WTC11 (cell line): ENCODE measurements at regions not wholly inside any gene's neighbourhood (a gene's known extent, or its start where the extent isn't known, plus 50 kb on each side); places are given as distances from the start of the nearest gene placed in this dataset.

Experiments used
- ATAC-seq: fragments of 200-7000 bp; cut with Tn5 transposase; 2 replicates; pipeline ENCODE4 v1.10.0; 2021; ENCODE audit warnings: mild to moderate bottlenecking, moderate library complexity
- CTCF ChIA-PET: fragments of 300-600 bp; sonication (Branson Sonifier 250); formaldehyde crosslinking; loops from one replicate; lab custom pipeline; 2021; ENCODE audit warnings: antibody characterized with exemption; lab: Charles Lee
- POLR2A ChIA-PET: fragments of 350-600 bp; sonication (Branson Sonifier 250); formaldehyde crosslinking; loops from one replicate; lab custom pipeline; 2021; ENCODE audit warnings: antibody characterized with exemption; lab: Charles Lee
- DNase-seq: peaks from one replicate; pipeline ENCODE4 v3.0.0; 2021; ENCODE audit warnings: low spot score
- H3K27ac Mint-ChIP-seq: 2 replicates; pipeline ENCODE4 v1.8.0; 2021; ENCODE audit warnings: mixed read lengths
- H3K27me3 Mint-ChIP-seq: 2 replicates; pipeline ENCODE4 v1.8.0; 2021; ENCODE audit warnings: low read depth, mild to moderate bottlenecking, moderate library complexity, mixed read lengths
- H3K36me3 Mint-ChIP-seq: 2 replicates; pipeline ENCODE4 v1.8.0; 2021; ENCODE audit warnings: mixed read lengths
- H3K4me1 Mint-ChIP-seq: 2 replicates; pipeline ENCODE4 v1.8.0; 2022; ENCODE audit warnings: mixed read lengths
- H3K4me3 Mint-ChIP-seq: 2 replicates; pipeline ENCODE4 v1.8.0; 2021; ENCODE audit warnings: mild to moderate bottlenecking, moderate library complexity, mixed read lengths
- H3K9me3 Mint-ChIP-seq: 2 replicates; pipeline ENCODE4 v1.8.0; 2021; ENCODE audit warnings: mixed read lengths
- ATF3 ChIP-seq: sonication (generic); formaldehyde crosslinking; conservative IDR thresholded peaks from 2 replicates; pipeline ENCODE4 v1.8.1; 2022; ENCODE audit warnings: mild to moderate bottlenecking, missing genetic modification reagents
- CREB1 ChIP-seq: sonication (generic); formaldehyde crosslinking; IDR thresholded peaks from 2 replicates; pipeline ENCODE4 v1.8.0; 2023; ENCODE audit warnings: mild to moderate bottlenecking, missing genetic modification reagents
- CTCF ChIP-seq: fragments of 200-600 bp; IDR thresholded peaks from 2 replicates; pipeline ENCODE4 v1.8.0; 2022; ENCODE audit warnings: antibody characterized with exemption
- E2F1 ChIP-seq: sonication (generic); formaldehyde crosslinking; IDR thresholded peaks from 2 replicates; pipeline ENCODE4 v1.8.0; 2022; ENCODE audit warnings: mild to moderate bottlenecking, missing genetic modification reagents
- E2F4 ChIP-seq: sonication (generic); formaldehyde crosslinking; IDR thresholded peaks from 2 replicates; pipeline ENCODE4 v1.8.1; 2022; ENCODE audit warnings: low read depth, mild to moderate bottlenecking, moderate library complexity, missing genetic modification reagents, borderline replicate concordance
- ELF4 ChIP-seq: sonication (generic); formaldehyde crosslinking; IDR thresholded peaks from 2 replicates; pipeline ENCODE4 v1.8.1; 2022; ENCODE audit warnings: low read depth, mild to moderate bottlenecking, moderate library complexity, missing genetic modification reagents
- ERG ChIP-seq: fragments of 250-450 bp; sonication (Bioruptor Pico); IDR thresholded peaks from 2 replicates; pipeline ENCODE4 v1.8.0; 2021; ENCODE audit warnings: mild to moderate bottlenecking
- ESRRA ChIP-seq: sonication (generic); formaldehyde crosslinking; IDR thresholded peaks from 2 replicates; pipeline ENCODE4 v1.8.1; 2022; ENCODE audit warnings: mild to moderate bottlenecking, missing genetic modification reagents, borderline replicate concordance
- GRHL2 ChIP-seq: fragments of 250-450 bp; sonication (Bioruptor Pico); IDR thresholded peaks from 2 replicates; pipeline ENCODE4 v1.8.0; 2022; ENCODE audit warnings: mild to moderate bottlenecking, moderate library complexity; ENCODE audit not compliant: insufficient replicate concordance, severe bottlenecking
- HMGXB4 ChIP-seq: sonication (generic); formaldehyde crosslinking; IDR thresholded peaks from 2 replicates; pipeline ENCODE4 v1.8.1; 2023; ENCODE audit warnings: mild to moderate bottlenecking, moderate library complexity, missing genetic modification reagents
- JAZF1 ChIP-seq: fragments of 250-450 bp; sonication (Bioruptor Pico); IDR thresholded peaks from 2 replicates; pipeline ENCODE4 v1.9.0; 2021; ENCODE audit warnings: moderate library complexity, mild to moderate bottlenecking, inconsistent platforms
- KAT7 ChIP-seq: sonication (generic); formaldehyde crosslinking; IDR thresholded peaks from 2 replicates; pipeline ENCODE4 v1.8.1; 2023; ENCODE audit warnings: missing genetic modification reagents, mild to moderate bottlenecking, borderline replicate concordance
- MAX ChIP-seq: sonication (generic); formaldehyde crosslinking; IDR thresholded peaks from 2 replicates; pipeline ENCODE4 v1.8.0; 2022; ENCODE audit warnings: mild to moderate bottlenecking, missing genetic modification reagents
- MXD4 ChIP-seq: fragments of 250-450 bp; sonication (Bioruptor Pico); IDR thresholded peaks from 2 replicates; pipeline ENCODE4 v1.8.0; 2021; ENCODE audit warnings: mild to moderate bottlenecking, moderate library complexity, borderline replicate concordance
- MYBL2 ChIP-seq: sonication (generic); formaldehyde crosslinking; IDR thresholded peaks from 2 replicates; pipeline ENCODE4 v1.8.1; 2023; ENCODE audit warnings: mild to moderate bottlenecking, moderate library complexity, missing genetic modification reagents
- SMAD3 ChIP-seq: sonication (generic); formaldehyde crosslinking; IDR thresholded peaks from 2 replicates; pipeline ENCODE4 v1.8.0; 2022; ENCODE audit warnings: missing genetic modification reagents, mild to moderate bottlenecking, borderline replicate concordance
- USF1 ChIP-seq: sonication (generic); formaldehyde crosslinking; IDR thresholded peaks from 2 replicates; pipeline ENCODE4 v1.8.0; 2022; ENCODE audit warnings: mild to moderate bottlenecking, missing genetic modification reagents
- USF2 ChIP-seq: sonication (generic); formaldehyde crosslinking; IDR thresholded peaks from 2 replicates; pipeline ENCODE4 v1.8.1; 2023; ENCODE audit warnings: mild to moderate bottlenecking, missing genetic modification reagents, moderate library complexity
- ZBTB21 ChIP-seq: sonication (generic); formaldehyde crosslinking; IDR thresholded peaks from 2 replicates; pipeline ENCODE4 v1.8.1; 2023; ENCODE audit warnings: mild to moderate bottlenecking, missing genetic modification reagents, borderline replicate concordance
- ZMAT4 ChIP-seq: fragments of 250-450 bp; sonication (Bioruptor Pico); IDR thresholded peaks from 2 replicates; pipeline ENCODE4 v1.9.0; 2021; ENCODE audit warnings: mild to moderate bottlenecking
- ZNF232 ChIP-seq: sonication (generic); formaldehyde crosslinking; IDR thresholded peaks from 2 replicates; pipeline ENCODE4 v1.8.0; 2022; ENCODE audit warnings: mild to moderate bottlenecking, missing genetic modification reagents
- ZNF263 ChIP-seq: sonication (generic); formaldehyde crosslinking; IDR thresholded peaks from 2 replicates; pipeline ENCODE4 v1.8.1; 2022; ENCODE audit warnings: low read depth, mild to moderate bottlenecking, moderate library complexity, missing genetic modification reagents
- ZNF396 ChIP-seq: fragments of 250-450 bp; sonication (Bioruptor Pico); IDR thresholded peaks from 2 replicates; pipeline ENCODE4 v1.8.0; 2021; ENCODE audit warnings: mild to moderate bottlenecking, moderate library complexity, borderline replicate concordance
- ZNF671 ChIP-seq: fragments of 250-450 bp; sonication (Bioruptor Pico); IDR thresholded peaks from 2 replicates; pipeline ENCODE4 v1.8.0; 2021; ENCODE audit warnings: mild to moderate bottlenecking

- ChIA-PET POLR2A (no interaction called here), CTCF (no interaction called here)
- Mint-ChIP-seq H3K4me1 (no peaks in the 10 kb centered on the region), H3K4me3 (no peak overlapping the region), H3K9me3 (peaks cover 5% of the 10 kb centered on the region), H3K27ac (no peak overlapping the region), H3K27me3 (no peaks in the 10 kb centered on the region), H3K36me3 (no peaks in the 10 kb centered on the region)
- TF ChIP-seq ZNF263 (CRISPR knock-in tag): no peak
- no peak for TF ChIP-seq ESRRA
- no peak for TF ChIP-seq MAX (CRISPR knock-in tag)
- TF ChIP-seq ZNF396: no peak
- no peak for TF ChIP-seq ZBTB21 (CRISPR knock-in tag)
- TF ChIP-seq ELF4 (CRISPR knock-in tag): no peak
- no peak for TF ChIP-seq ZNF232 (CRISPR knock-in tag)
- TF ChIP-seq ZMAT4: no peak
- TF ChIP-seq CTCF: no peak
- TF ChIP-seq KAT7: no peak
- no peak for TF ChIP-seq E2F1 (CRISPR knock-in tag)
- TF ChIP-seq MXD4 (CRISPR knock-in tag): no peak
- no peak for TF ChIP-seq SMAD3 (CRISPR knock-in tag)
- TF ChIP-seq HMGXB4 (CRISPR knock-in tag): no peak
- TF ChIP-seq JAZF1 (CRISPR knock-in tag): no peak
- no peak for TF ChIP-seq MYBL2 (CRISPR knock-in tag)
- no peak for TF ChIP-seq USF1 (CRISPR knock-in tag)
- ATAC-seq: no peak
- no peak for DNase-seq
Measured at GRCh38 chr17:69949496-69949895, 125.5 kb upstream of the KCNJ16 start.

- CTCF ChIA-PET: no interaction called here
- TF ChIP-seq GRHL2 (CRISPR knock-in tag) (no peak), CREB1 (CRISPR knock-in tag) (no peak), ESRRA (no peak), ERG (CRISPR knock-in tag) (no peak), KAT7 (no peak), E2F4 (CRISPR knock-in tag) (no peak), USF2 (CRISPR knock-in tag) (no peak), ZNF671 (CRISPR knock-in tag) (no peak), ZNF263 (CRISPR knock-in tag) (no peak), USF1 (CRISPR knock-in tag) (no peak), JAZF1 (CRISPR knock-in tag) (no peak), ATF3 (CRISPR knock-in tag) (no peak)
Measured at GRCh38 chr17:69949973-69950695, 124.9 kb upstream of the KCNJ16 start.

More at GRCh38 chr17:69949973-69950695, 124.9 kb upstream of the KCNJ16 start:
- ATAC-seq (no peak), DNase-seq (no peak)
- no peak overlapping the region for H3K27ac Mint-ChIP-seq
- peaks cover 5% of the 10 kb centered on the region for H3K9me3 Mint-ChIP-seq
- H3K4me1 Mint-ChIP-seq: no peaks in the 10 kb centered on the region
- H3K4me3 Mint-ChIP-seq: no peak overlapping the region
- H3K36me3 Mint-ChIP-seq: no peaks in the 10 kb centered on the region
- POLR2A ChIA-PET: no interaction called here
- H3K27me3 Mint-ChIP-seq: no peaks in the 10 kb centered on the region
